ENCODE measurements at regions not wholly inside any gene's neighbourhood (a gene's known extent, or its start where the extent isn't known, plus 50 kb on each side); places are given as distances from the start of the nearest gene placed in this dataset.

- DNase-seq: no peak
These were observed 426.4 kb upstream of the CITED2 start for GRCh38 chr6:139800837-139801236.

- DNase-seq: no peak
These were observed 416.1 kb upstream of the CITED2 start for GRCh38 chr6:139790527-139790926.

- DNase-seq: no peak
These were observed 409.8 kb upstream of the CITED2 start for GRCh38 chr6:139784222-139784769.

- no peak for DNase-seq
These were observed 405.7 kb upstream of the CITED2 start for GRCh38 chr6:139779988-139780774.

- DNase-seq: peak; percentile 38
These were observed 404.2 kb upstream of the CITED2 start for GRCh38 chr6:139778688-139779087.

- DNase-seq: no peak
These were observed 403.7 kb upstream of the CITED2 start for GRCh38 chr6:139778106-139778505.

- DNase-seq: peak; percentile 46
These were observed 402.9 kb upstream of the CITED2 start for GRCh38 chr6:139777202-139777970.

- DNase-seq: no peak
These were observed 401.6 kb upstream of the CITED2 start for GRCh38 chr6:139776041-139776440.

- DNase-seq: no peak
These were observed 393.7 kb upstream of the CITED2 start for GRCh38 chr6:139768196-139768595.

GRCh38 chr6:139766796-139767195, 392.3 kb upstream of the CITED2 start:
- no peak for DNase-seq

GRCh38 chr6:139765825-139766285, 391.4 kb upstream of the CITED2 start:
- no peak for DNase-seq

- no peak for DNase-seq
These were observed 390.1 kb upstream of the CITED2 start for GRCh38 chr6:139764498-139764986.

- DNase-seq: no peak
These were observed 389.2 kb upstream of the CITED2 start for GRCh38 chr6:139763468-139764210.

GRCh38 chr6:139762587-139763031, 388.2 kb upstream of the CITED2 start:
- DNase-seq: no peak

GRCh38 chr6:139760128-139760527, 385.7 kb upstream of the CITED2 start:
- no peak for DNase-seq

GRCh38 chr6:139759086-139759485, 384.6 kb upstream of the CITED2 start:
- DNase-seq: no peak

- DNase-seq: no peak
These were observed 383.8 kb upstream of the CITED2 start for GRCh38 chr6:139758209-139758611.

- DNase-seq: no peak
These were observed 383.3 kb upstream of the CITED2 start for GRCh38 chr6:139757784-139758183.

- no peak for DNase-seq
These were observed 381.9 kb upstream of the CITED2 start for GRCh38 chr6:139756381-139756780.

- no peak for DNase-seq
These were observed 380.7 kb upstream of the CITED2 start for GRCh38 chr6:139754898-139755775.

- no peak for DNase-seq
These were observed 378.9 kb upstream of the CITED2 start for GRCh38 chr6:139753198-139753861.
